IPS-18a (cell line): ENCODE measurements at regions not wholly inside any gene's neighbourhood (a gene's known extent, or its start where the extent isn't known, plus 50 kb on each side); places are given as distances from the start of the nearest gene placed in this dataset.

Source experiments
- H3K27ac ChIP-seq: one replicate; pipeline ENCODE4 v1.5.1; 2013; ENCODE audit warnings: low read length
- H3K27me3 ChIP-seq: one replicate; pipeline ENCODE4 v1.6.1; 2013; ENCODE audit warnings: mild to moderate bottlenecking, low read length; ENCODE audit not compliant: control insufficient read depth, insufficient read depth
- H3K36me3 ChIP-seq: one replicate; pipeline ENCODE4 v1.6.1; 2013; ENCODE audit warnings: low read depth, low read length; ENCODE audit not compliant: control insufficient read depth
- H3K4me1 ChIP-seq: one replicate; pipeline ENCODE4 v1.6.1; 2013; ENCODE audit warnings: low read depth, low read length; ENCODE audit not compliant: control insufficient read depth
- H3K4me3 ChIP-seq: one replicate; pipeline ENCODE4 v1.5.1; 2013; ENCODE audit warnings: low read length
- H3K9ac ChIP-seq: one replicate; pipeline ENCODE4 v1.6.1; 2013; ENCODE audit warnings: mild to moderate bottlenecking, low read length, moderate library complexity
- H3K9me3 ChIP-seq: one replicate; pipeline ENCODE4 v1.6.1; 2013; ENCODE audit warnings: low read depth, low read length; ENCODE audit not compliant: control insufficient read depth

- no peak overlapping the region for H3K9ac ChIP-seq
- H3K36me3 ChIP-seq = peaks cover 10% of the 10 kb centered on the region
- H3K27ac ChIP-seq = no peak overlapping the region
- H3K27me3 ChIP-seq = no peaks in the 10 kb centered on the region
- H3K4me1 ChIP-seq = no peaks in the 10 kb centered on the region
- H3K9me3 ChIP-seq = no peaks in the 10 kb centered on the region
- H3K4me3 ChIP-seq = no peak overlapping the region
These were observed 115.7 kb downstream of the NCOR2 start for GRCh38 chr12:124451637-124452243.

GRCh38 chr12:124451016-124451415, 116.4 kb downstream of the NCOR2 start:
- peaks cover 10% of the 10 kb centered on the region for H3K36me3 ChIP-seq
- no peak overlapping the region for H3K27ac ChIP-seq
- no peak overlapping the region for H3K4me3 ChIP-seq
- H3K27me3 ChIP-seq = no peaks in the 10 kb centered on the region
- H3K4me1 ChIP-seq = no peaks in the 10 kb centered on the region
- H3K9me3 ChIP-seq = no peaks in the 10 kb centered on the region
- H3K9ac ChIP-seq = no peak overlapping the region

DNA sequence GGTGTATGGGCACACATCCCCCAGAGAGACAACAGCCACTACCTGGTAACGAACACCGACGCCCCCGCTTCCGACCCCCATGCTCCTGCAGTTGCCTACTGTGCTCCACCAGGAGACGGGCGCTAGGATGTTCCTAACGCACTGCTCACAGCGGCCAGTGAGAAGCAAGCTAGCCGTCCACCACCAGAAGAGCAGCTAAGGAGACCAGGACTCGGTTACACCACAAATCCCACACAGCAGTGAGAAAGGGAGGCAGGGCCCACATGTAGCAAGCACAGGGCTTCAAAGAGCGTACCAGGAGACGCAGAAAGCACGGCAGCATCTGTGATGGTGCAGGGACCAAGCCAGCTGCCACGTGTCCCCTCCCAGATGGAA, 117.0 kb downstream of the NCOR2 start:
- no peak overlapping the region for H3K9ac ChIP-seq
- no peaks in the 10 kb centered on the region for H3K27me3 ChIP-seq
- H3K36me3 ChIP-seq = peaks cover 10% of the 10 kb centered on the region
- H3K9me3 ChIP-seq = no peaks in the 10 kb centered on the region
- no peak overlapping the region for H3K27ac ChIP-seq
- no peaks in the 10 kb centered on the region for H3K4me1 ChIP-seq
- no peak overlapping the region for H3K4me3 ChIP-seq

DNA sequence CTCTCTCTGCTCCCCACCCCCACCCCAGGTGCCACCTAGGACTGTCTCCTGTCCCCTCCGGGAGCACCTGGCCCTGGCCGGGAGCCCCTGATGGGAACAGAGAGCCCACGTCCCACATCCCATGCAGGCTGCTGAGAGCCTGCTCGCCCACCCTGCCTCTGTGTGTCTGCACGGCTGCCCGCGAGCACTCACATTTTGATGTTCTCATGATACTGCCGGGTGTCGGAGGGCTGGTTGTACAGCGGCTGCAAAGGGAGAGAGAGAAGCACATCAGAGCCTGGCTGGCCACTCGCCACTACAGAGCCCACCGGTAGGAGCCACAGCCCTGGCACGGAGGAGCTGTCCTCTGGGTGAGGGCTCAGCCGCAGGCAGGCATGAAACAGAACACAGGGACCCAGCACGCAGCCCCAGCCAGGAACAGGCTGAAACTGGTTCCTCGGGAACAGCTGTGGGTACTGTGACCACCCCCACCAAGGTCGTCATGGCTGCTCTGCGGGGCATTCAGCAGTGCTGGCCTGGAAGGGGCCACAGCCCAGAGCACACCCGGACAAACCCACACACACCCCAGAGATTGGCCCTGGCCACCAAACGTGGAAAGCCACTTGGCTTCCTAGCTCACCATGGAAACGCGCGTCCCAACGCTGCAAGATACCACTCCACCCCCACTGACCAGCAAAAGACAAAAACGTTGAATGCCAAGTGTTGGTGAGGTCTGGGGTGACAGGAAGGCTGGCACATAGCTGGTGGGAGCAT, 117.6 kb downstream of the NCOR2 start:
- no peak overlapping the region for H3K27ac ChIP-seq
- H3K9ac ChIP-seq = no peak overlapping the region
- H3K9me3 ChIP-seq = no peaks in the 10 kb centered on the region
- H3K27me3 ChIP-seq = no peaks in the 10 kb centered on the region
- H3K36me3 ChIP-seq = peaks cover 6% of the 10 kb centered on the region
- no peak overlapping the region for H3K4me3 ChIP-seq
- H3K4me1 ChIP-seq = no peaks in the 10 kb centered on the region

- Histone ChIP-seq H3K9ac (no peak overlapping the region), H3K9me3 (no peaks in the 10 kb centered on the region), H3K4me1 (no peaks in the 10 kb centered on the region), H3K27ac (no peak overlapping the region), H3K27me3 (no peaks in the 10 kb centered on the region), H3K36me3 (peaks cover 4% of the 10 kb centered on the region), H3K4me3 (no peak overlapping the region)
These were observed 118.3 kb downstream of the NCOR2 start for GRCh38 chr12:124448955-124449622.

DNA sequence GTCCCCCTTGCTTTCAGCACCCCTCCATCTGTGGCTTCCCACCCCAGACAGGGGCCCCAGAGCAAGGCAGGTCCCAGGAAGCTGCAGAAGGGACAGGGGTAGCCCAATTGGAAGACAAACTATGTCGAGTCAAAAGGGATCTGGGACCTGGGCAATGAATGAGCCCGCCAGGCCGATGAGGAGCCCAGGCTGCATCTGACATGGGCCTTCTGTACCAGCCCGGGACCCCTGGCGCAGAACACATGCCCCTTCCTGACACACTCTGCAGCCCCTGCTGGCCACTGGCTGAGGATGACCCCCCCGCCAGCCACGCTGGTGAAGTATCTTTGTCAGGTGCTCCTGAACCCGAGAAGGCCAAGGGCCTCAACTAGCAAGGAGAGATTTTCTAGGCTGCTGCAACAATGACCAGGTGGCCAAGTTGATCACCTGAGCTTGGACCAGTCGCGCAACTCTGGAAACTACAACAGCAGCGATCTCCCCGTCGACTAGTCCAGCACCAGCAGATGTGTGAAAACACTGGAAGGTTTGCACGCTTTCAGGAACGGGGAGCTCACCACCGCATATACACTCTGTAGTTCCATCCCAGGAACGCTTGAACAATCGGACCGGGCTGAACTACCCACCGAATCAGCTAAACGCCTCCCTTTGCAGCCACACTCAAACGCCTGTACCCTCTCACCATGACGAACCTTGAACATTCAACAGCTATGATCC, 119.0 kb downstream of the NCOR2 start:
- Histone ChIP-seq H3K27me3 (no peaks in the 10 kb centered on the region), H3K9ac (no peak overlapping the region), H3K4me1 (no peaks in the 10 kb centered on the region), H3K9me3 (no peaks in the 10 kb centered on the region), H3K36me3 (peaks cover 4% of the 10 kb centered on the region), H3K4me3 (no peak overlapping the region), H3K27ac (no peak overlapping the region)

DNA sequence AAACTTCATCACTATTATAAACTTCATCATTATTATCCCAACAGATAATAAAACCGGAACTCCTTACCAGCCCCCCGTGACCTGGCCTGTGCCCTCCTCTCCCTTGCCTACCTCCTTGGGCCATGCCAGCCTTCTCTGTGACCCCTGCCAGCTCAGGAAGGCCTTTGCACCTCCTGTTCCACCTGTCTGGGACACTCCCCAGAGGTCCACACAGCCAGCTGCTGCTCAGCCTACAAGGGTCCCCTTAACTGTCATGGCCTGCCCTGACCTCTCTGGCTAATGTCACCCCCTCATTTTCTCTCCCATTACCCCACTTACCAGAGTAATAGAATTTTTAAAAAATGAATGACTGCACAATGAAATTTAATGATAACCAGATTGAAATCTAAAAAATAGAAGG, 121.0 kb downstream of the NCOR2 start:
- H3K36me3 ChIP-seq = peaks cover 13% of the 10 kb centered on the region
- H3K9ac ChIP-seq = no peak overlapping the region
- H3K4me1 ChIP-seq = no peaks in the 10 kb centered on the region
- no peaks in the 10 kb centered on the region for H3K27me3 ChIP-seq
- no peaks in the 10 kb centered on the region for H3K9me3 ChIP-seq
- no peak overlapping the region for H3K27ac ChIP-seq
- no peak overlapping the region for H3K4me3 ChIP-seq

GRCh38 chr12:124445826-124446225, 121.6 kb downstream of the NCOR2 start:
- H3K9ac ChIP-seq = no peak overlapping the region
- H3K4me3 ChIP-seq = no peak overlapping the region
- H3K9me3 ChIP-seq = no peaks in the 10 kb centered on the region
- H3K4me1 ChIP-seq = no peaks in the 10 kb centered on the region
- peaks cover 13% of the 10 kb centered on the region for H3K36me3 ChIP-seq
- no peak overlapping the region for H3K27ac ChIP-seq
- H3K27me3 ChIP-seq = no peaks in the 10 kb centered on the region

DNA sequence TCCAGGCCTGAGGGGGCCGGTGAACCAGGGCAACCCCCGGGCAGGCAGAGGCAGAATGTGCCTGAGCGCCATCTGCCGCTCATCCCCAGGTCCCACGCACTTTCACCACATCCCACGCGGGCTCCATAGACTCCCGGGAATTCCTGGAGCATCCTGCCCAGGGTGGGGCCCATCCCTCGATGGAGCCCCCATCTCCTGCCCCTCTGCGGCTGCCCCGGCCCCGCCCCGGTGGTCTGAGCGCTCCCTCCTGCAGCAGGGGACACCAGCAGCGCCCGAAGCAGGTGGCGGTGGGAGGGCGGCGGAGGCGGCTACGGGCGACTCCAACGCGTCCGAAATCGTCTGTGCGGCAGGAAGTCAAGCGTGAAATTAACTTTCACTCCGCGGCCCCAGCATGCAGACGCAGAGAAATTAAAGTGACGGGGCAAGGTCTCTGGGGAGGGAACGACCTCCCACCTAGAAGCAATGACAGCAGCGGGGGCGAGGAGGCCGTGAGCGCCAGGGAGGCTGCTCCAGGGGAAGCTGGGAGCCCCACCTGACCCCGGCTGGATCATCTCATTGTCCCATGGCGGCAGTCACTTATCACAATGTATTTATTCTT, 122.2 kb downstream of the NCOR2 start:
- peaks cover 13% of the 10 kb centered on the region for H3K36me3 ChIP-seq
- H3K27ac ChIP-seq = no peak overlapping the region
- no peak overlapping the region for H3K4me3 ChIP-seq

GRCh38 chr12:124443931-124444712, 123.3 kb downstream of the NCOR2 start:
- H3K9ac ChIP-seq = no peak overlapping the region
- H3K27ac ChIP-seq = no peak overlapping the region
- no peaks in the 10 kb centered on the region for H3K9me3 ChIP-seq
- no peaks in the 10 kb centered on the region for H3K4me1 ChIP-seq
- peaks cover 13% of the 10 kb centered on the region for H3K36me3 ChIP-seq
- no peak overlapping the region for H3K4me3 ChIP-seq
- H3K27me3 ChIP-seq = no peaks in the 10 kb centered on the region

More for the DNA sequence above, 122.2 kb downstream of the NCOR2 start:
- H3K9me3 ChIP-seq = no peaks in the 10 kb centered on the region
- no peak overlapping the region for H3K9ac ChIP-seq
- H3K27me3 ChIP-seq = no peaks in the 10 kb centered on the region
- H3K4me1 ChIP-seq = no peaks in the 10 kb centered on the region
